ENCODE measurements at regions not wholly inside any gene's neighbourhood (a gene's known extent, or its start where the extent isn't known, plus 50 kb on each side); places are given as distances from the start of the nearest gene placed in this dataset.

GRCh38 chr6:27176523-27177484, 70.7 kb upstream of the PRSS16 start:
- Histone ChIP-seq H3K9me3 (replicated peaks; ENCODE audit: control insufficient read depth, insufficient read depth, low read length) (no peaks in the 10 kb centered on the region), H3K36me3 (ENCODE audit: control insufficient read depth in 2 of 2, insufficient read depth in 2 of 2, low read length in 1 of 2) (no peaks in the 10 kb centered on the region), H3K4me2 (ENCODE audit: control insufficient read depth, insufficient read depth) (peak overlapping the region; percentile 86), H3K27me3 (replicated peaks in 1 of 2; ENCODE audit: control insufficient read depth in 2 of 2, insufficient read depth in 2 of 2, low read length in 1 of 2) (no peaks in the 10 kb centered on the region), H3K4me1 (ENCODE audit: control insufficient read depth, insufficient read depth, low read length) (no peaks in the 10 kb centered on the region), H3K9ac (ENCODE audit: control insufficient read depth, insufficient read depth, low read length) (peak overlapping the region; percentile 98), H3K79me2 (ENCODE audit: control insufficient read depth, insufficient read depth, low read length) (no peaks in the 10 kb centered on the region), H3K27ac (ENCODE audit: control insufficient read depth, insufficient read depth) (peak overlapping the region; percentile 93), H4K20me1 (ENCODE audit: control insufficient read depth, insufficient read depth) (no peaks in the 10 kb centered on the region), H3K4me3 (peak overlapping the region; percentile 89), H2AFZ (ENCODE audit: control insufficient read depth, low read depth, low read length) (peak overlapping the region; percentile 90)
- intact Hi-C loops (cut with micrococcal nuclease; ENCODE audit: unreplicated experiment) (loop anchor here (5.0 kb wide), 1 partner anchor 325 kb away; no protein-coding TSS in a partner anchor), in situ Hi-C loops (cut with MboI) (no loop called here)
- no TSS peak for BruUV-seq (replicated peaks)
- RAD21 ChIA-PET (ENCODE audit: unreplicated experiment), result interaction anchor here (0.6 to 2.1 kb wide), 17 partner anchors 11 to 1250 kb away, joined by 3 to 9 read pairs (median 4); partner anchors contain the start of gene POM121L2
- SMC1A ChIA-PET (ENCODE audit: uncharacterized antibody, unreplicated experiment), result interaction anchor here (0.6 to 2.8 kb wide), 19 partner anchors 11 to 912 kb away, joined by 3 to 14 read pairs (median 4); partner anchors contain the start of gene ZNF184
- CTCF ChIA-PET, result interaction anchor here (0.6 to 4.3 kb wide), 26 partner anchors 9 to 1179 kb away, joined by 3 to 27 read pairs (median 4); no protein-coding TSS in a partner anchor
- peak; percentile 74 for ATAC-seq
- POLR2A ChIA-PET, result interaction anchor here (0.6 to 1.5 kb wide), 12 partner anchors 13 to 1658 kb away, joined by 3 to 7 read pairs (median 3); no protein-coding TSS in a partner anchor
- peak; percentile 47 for DNase-seq (ENCODE audit: low read depth, low spot score)
- WGBS (ENCODE audit: insufficient coverage, insufficient replicate concordance, low lambda C conversion rate, missing lambda C conversion rate), result 1% methylated on average over 38 of the region's 38 CpGs
- no peak for FAIRE-seq
- TF ChIP-seq SREBF1 (IDR thresholded peaks at IDR 0.05; ENCODE audit: low read length) (no peak), BRCA1 (IDR thresholded peaks at IDR 0.05; ENCODE audit: low read depth, low read length) (no peak), PAX8 (IDR thresholded peaks at IDR 0.05) (peak; percentile 55; the same call in 1 of the 2 replicates), IRF3 (IDR thresholded peaks at IDR 0.05) (no peak), NBN (IDR thresholded peaks at IDR 0.05) (peak; percentile 95), EP300 (IDR thresholded peaks at IDR 0.05; ENCODE audit: borderline replicate concordance in 1 of 2, control insufficient read depth in 1 of 2, low read depth in 2 of 2, low read length in 2 of 2) (no peak; a peak in 1 of 4 replicates), KAT2A (conservative IDR thresholded peaks at IDR 0.05; ENCODE audit: control insufficient read depth, low read depth, low read length) (no peak), IKZF2 (IDR thresholded peaks at IDR 0.05) (peak in 1 of 2 experiments; percentile 8; a peak in 1 of 4 replicates), EZH2 (IDR thresholded peaks at IDR 0.05; ENCODE audit: borderline replicate concordance, control insufficient read depth, low read depth, low read length) (no peak), SIX5 (IDR thresholded peaks at IDR 0.05; ENCODE audit: low read depth, low read length, severe bottlenecking) (no peak), KDM1A (IDR thresholded peaks at IDR 0.05; ENCODE audit: borderline replicate concordance) (no peak), ZBED1 (IDR thresholded peaks at IDR 0.05; ENCODE audit: borderline replicate concordance) (no peak), RELB (IDR thresholded peaks at IDR 0.05; ENCODE audit: low read depth) (peak; percentile 63; the same call in 1 of the 2 replicates), FOXK2 (IDR thresholded peaks at IDR 0.05) (peak; percentile 23; the same call in 1 of the 2 replicates), CBX5 (IDR thresholded peaks at IDR 0.05; ENCODE audit: low read depth) (0 out of 2 replicates have a peak, but pooled peaks have one; percentile 20), TCF7 (IDR thresholded peaks at IDR 0.05; ENCODE audit: borderline replicate concordance) (0 out of 2 replicates have a peak, but pooled peaks have one; percentile 35), CBX3 (IDR thresholded peaks at IDR 0.05; ENCODE audit: borderline replicate concordance, low read depth) (no peak), MTA2 (IDR thresholded peaks at IDR 0.05; ENCODE audit: low read depth) (no peak), POLR2AphosphoS5 (IDR thresholded peaks at IDR 0.05; ENCODE audit: low read length) (no peak)
- TF ChIP-seq, protein P1, sequence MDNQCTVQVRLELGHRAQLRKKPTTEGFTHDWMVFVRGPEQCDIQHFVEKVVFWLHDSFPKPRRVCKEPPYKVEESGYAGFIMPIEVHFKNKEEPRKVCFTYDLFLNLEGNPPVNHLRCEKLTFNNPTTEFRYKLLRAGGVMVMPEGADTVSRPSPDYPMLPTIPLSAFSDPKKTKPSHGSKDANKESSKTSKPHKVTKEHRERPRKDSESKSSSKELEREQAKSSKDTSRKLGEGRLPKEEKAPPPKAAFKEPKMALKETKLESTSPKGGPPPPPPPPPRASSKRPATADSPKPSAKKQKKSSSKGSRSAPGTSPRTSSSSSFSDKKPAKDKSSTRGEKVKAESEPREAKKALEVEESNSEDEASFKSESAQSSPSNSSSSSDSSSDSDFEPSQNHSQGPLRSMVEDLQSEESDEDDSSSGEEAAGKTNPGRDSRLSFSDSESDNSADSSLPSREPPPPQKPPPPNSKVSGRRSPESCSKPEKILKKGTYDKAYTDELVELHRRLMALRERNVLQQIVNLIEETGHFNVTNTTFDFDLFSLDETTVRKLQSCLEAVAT (IDR thresholded peaks at IDR 0.05), result peak; percentile 100
